ENCODE measurements at regions not wholly inside any gene's neighbourhood (a gene's known extent, or its start where the extent isn't known, plus 50 kb on each side); places are given as distances from the start of the nearest gene placed in this dataset.

GRCh38 chr1:88541596-88541995 is 142.5 kb upstream of the PKN2 start:
- no peak overlapping the region for H3K27ac Mint-ChIP-seq (ENCODE audit: unreplicated experiment)
- no peaks in the 10 kb centered on the region for H3K27me3 Mint-ChIP-seq (ENCODE audit: unreplicated experiment)
- DNase-seq, result no peak
- no TSS peak for BruUV-seq (replicated peaks)
- peaks cover 2% of the 10 kb centered on the region for H3K9me3 Mint-ChIP-seq (ENCODE audit: low read depth, unreplicated experiment)
- TF ChIP-seq, protein P1, sequence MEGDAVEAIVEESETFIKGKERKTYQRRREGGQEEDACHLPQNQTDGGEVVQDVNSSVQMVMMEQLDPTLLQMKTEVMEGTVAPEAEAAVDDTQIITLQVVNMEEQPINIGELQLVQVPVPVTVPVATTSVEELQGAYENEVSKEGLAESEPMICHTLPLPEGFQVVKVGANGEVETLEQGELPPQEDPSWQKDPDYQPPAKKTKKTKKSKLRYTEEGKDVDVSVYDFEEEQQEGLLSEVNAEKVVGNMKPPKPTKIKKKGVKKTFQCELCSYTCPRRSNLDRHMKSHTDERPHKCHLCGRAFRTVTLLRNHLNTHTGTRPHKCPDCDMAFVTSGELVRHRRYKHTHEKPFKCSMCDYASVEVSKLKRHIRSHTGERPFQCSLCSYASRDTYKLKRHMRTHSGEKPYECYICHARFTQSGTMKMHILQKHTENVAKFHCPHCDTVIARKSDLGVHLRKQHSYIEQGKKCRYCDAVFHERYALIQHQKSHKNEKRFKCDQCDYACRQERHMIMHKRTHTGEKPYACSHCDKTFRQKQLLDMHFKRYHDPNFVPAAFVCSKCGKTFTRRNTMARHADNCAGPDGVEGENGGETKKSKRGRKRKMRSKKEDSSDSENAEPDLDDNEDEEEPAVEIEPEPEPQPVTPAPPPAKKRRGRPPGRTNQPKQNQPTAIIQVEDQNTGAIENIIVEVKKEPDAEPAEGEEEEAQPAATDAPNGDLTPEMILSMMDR (IDR thresholded peaks at IDR 0.05; ENCODE audit: unreplicated experiment), result no peak
- H3K36me3 Mint-ChIP-seq (ENCODE audit: insufficient read depth, unreplicated experiment), result no peaks in the 10 kb centered on the region
- H3K4me1 Mint-ChIP-seq (ENCODE audit: low read depth, unreplicated experiment), result no peaks in the 10 kb centered on the region
- intact Hi-C loops (cut with micrococcal nuclease; ENCODE audit: unreplicated experiment), result no loop called here
- CTCF ChIA-PET, result no interaction called here
- H3K4me3 Mint-ChIP-seq (ENCODE audit: low read depth, unreplicated experiment), result no peak overlapping the region

DNA sequence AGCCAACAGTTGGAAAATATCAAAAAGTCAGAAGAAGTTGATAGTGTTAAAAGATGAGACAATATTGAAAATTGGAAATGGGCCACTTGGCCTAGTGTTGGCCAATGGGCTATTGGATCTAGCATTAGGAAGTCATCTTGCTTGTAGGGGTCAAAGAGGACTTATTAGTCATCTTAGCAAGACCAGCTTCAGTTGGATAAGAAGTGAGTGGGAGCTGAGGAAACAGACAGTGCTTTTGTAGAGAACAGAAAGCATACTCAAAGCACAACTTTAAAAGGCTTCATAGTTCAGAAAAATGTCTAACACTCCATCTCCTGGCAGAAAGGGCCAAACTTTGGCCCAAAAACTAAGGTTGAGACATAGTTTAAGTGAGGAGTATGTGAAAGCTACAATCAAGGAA is 139.9 kb upstream of the PKN2 start:
- Mint-ChIP-seq H3K36me3 (ENCODE audit: insufficient read depth, unreplicated experiment) (no peaks in the 10 kb centered on the region), H3K27ac (ENCODE audit: unreplicated experiment) (no peak overlapping the region), H3K4me3 (ENCODE audit: low read depth, unreplicated experiment) (no peak overlapping the region), H3K27me3 (ENCODE audit: unreplicated experiment) (no peaks in the 10 kb centered on the region), H3K9me3 (ENCODE audit: low read depth, unreplicated experiment) (peaks cover 2% of the 10 kb centered on the region), H3K4me1 (ENCODE audit: low read depth, unreplicated experiment) (no peaks in the 10 kb centered on the region)
- no TSS peak for BruUV-seq (replicated peaks)
- CTCF ChIA-PET, result no interaction called here
- intact Hi-C loops (cut with micrococcal nuclease; ENCODE audit: unreplicated experiment), result no loop called here
- TF ChIP-seq, protein P1 (IDR thresholded peaks at IDR 0.05; ENCODE audit: unreplicated experiment), result no peak
- DNase-seq, result no peak

DNA sequence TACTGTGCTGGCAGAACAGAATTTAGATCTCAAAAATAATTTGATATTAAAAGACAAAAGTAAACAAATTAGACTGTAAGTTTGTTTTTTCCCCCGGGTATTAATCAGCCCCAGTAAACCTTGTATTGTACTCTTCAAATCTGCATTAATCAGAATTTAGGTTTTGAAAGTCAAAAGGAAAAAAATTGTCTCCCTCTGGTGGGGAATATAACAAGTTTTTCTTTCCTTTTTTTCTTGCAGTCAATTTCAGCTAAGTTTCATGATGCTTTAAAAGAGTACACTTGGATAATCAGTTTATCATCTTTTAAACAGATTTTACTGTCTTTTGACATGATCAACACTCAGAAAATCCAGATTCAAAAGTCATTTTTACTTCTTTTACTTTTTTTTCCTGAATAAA is 134.5 kb upstream of the PKN2 start:
- no peak for DNase-seq
- no peaks in the 10 kb centered on the region for H3K27me3 Mint-ChIP-seq (ENCODE audit: unreplicated experiment)
- TF ChIP-seq, protein P1 (IDR thresholded peaks at IDR 0.05; ENCODE audit: unreplicated experiment), result no peak
- H3K36me3 Mint-ChIP-seq (ENCODE audit: insufficient read depth, unreplicated experiment), result no peaks in the 10 kb centered on the region
- CTCF ChIA-PET, result interaction anchor here (1.0 kb wide), 1 partner anchor 369 kb away, joined by 6 read pairs; no protein-coding TSS in a partner anchor
- no peak overlapping the region for H3K27ac Mint-ChIP-seq (ENCODE audit: unreplicated experiment)
- H3K9me3 Mint-ChIP-seq (ENCODE audit: low read depth, unreplicated experiment), result no peaks in the 10 kb centered on the region
- BruUV-seq (replicated peaks), result no TSS peak
- intact Hi-C loops (cut with micrococcal nuclease; ENCODE audit: unreplicated experiment), result no loop called here
- H3K4me1 Mint-ChIP-seq (ENCODE audit: low read depth, unreplicated experiment), result no peaks in the 10 kb centered on the region
- H3K4me3 Mint-ChIP-seq (ENCODE audit: low read depth, unreplicated experiment), result no peak overlapping the region

DNA sequence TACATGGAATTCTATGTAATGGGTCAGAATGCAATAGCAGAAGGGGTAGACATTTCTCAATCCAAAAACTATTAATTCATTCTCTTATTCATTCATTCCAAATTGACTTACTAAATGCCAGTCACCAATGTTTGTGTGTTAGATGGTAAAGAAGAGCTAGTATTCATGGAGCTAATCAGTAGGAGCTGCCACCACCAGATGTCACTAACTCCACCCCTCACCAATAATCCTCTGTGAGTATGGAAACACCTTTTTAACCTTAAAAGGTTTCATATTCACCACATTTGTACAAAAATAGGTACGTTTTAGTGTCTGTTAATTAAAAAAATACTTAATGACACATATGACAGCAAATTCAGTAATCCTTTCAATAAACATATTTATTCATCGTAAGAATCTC is 131.8 kb upstream of the PKN2 start:
- H3K4me1 Mint-ChIP-seq (ENCODE audit: low read depth, unreplicated experiment), result no peaks in the 10 kb centered on the region
- no peaks in the 10 kb centered on the region for H3K27me3 Mint-ChIP-seq (ENCODE audit: unreplicated experiment)
- H3K9me3 Mint-ChIP-seq (ENCODE audit: low read depth, unreplicated experiment), result no peaks in the 10 kb centered on the region
- BruUV-seq (replicated peaks), result no TSS peak
- no peak overlapping the region for H3K27ac Mint-ChIP-seq (ENCODE audit: unreplicated experiment)
- intact Hi-C loops (cut with micrococcal nuclease; ENCODE audit: unreplicated experiment), result no loop called here
- H3K4me3 Mint-ChIP-seq (ENCODE audit: low read depth, unreplicated experiment), result no peak overlapping the region
- H3K36me3 Mint-ChIP-seq (ENCODE audit: insufficient read depth, unreplicated experiment), result no peaks in the 10 kb centered on the region
- TF ChIP-seq, protein P1 (IDR thresholded peaks at IDR 0.05; ENCODE audit: unreplicated experiment), result no peak
- CTCF ChIA-PET, result no interaction called here
- no peak for DNase-seq
